ENCODE measurements at regions not wholly inside any gene's neighbourhood (a gene's known extent, or its start where the extent isn't known, plus 50 kb on each side); places are given as distances from the start of the nearest gene placed in this dataset.
A peak's percentile ranks its signal among the peaks of the same experiment; 100 is the strongest.
"Not testable (repeated sequence)": the region's sequence is repeated elsewhere in the genome, so short reads cannot be mapped to it uniquely, and the experiment has no call there.

DNA sequence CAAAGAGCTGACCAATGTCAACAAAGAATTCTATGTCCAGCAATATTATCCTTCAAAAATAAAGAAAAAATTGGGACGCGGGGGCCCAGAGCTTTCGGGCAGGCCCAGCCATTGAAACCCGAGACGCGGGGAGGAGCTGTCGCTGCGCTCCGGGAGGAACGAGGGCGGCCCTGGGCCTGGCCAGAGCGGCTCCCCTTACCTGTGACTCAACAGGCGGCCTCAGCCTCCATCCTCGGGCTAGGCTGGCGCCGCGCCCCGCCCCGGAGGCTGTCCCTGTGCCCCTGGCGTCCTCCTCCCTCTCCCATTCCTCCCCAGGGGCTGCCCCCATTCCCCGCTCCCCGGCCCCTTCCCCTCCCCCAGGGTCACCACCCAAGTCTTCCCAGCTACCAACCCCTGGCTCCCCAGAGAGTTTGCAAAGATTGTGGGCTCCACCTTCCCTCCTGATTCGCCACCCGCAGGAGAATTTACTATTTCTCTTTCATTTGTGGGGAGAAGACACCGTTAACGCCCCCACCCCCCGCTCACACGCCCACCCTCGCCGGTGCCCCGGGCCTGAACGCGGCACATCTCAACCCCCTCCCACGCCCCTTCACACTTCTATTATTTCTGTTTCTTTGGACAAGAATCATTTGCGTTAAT lies 127.9 kb downstream of the ARRDC4 start:
- not testable (repeated sequence) for DNase-seq

DNA sequence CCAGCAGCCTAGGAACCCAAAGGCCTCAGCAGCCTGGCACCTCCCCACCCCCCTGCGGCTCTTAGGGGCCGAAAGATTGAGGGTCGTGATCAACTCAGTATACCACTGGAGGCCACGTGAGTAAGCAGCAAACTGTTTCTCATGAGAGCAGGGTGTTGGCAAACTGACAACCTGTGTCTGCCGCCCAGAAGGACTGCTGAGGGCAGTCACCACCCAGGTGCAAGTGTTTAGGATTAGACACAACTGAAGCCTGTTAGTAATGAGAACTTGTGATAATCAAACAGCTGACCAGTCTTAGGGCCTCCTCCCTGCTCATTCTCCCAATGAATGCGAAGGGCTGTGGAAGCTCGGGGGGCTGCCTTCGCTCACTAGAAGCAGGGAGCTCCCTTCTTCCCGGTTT lies 128.8 kb downstream of the ARRDC4 start:
- not testable (repeated sequence) for DNase-seq

DNA sequence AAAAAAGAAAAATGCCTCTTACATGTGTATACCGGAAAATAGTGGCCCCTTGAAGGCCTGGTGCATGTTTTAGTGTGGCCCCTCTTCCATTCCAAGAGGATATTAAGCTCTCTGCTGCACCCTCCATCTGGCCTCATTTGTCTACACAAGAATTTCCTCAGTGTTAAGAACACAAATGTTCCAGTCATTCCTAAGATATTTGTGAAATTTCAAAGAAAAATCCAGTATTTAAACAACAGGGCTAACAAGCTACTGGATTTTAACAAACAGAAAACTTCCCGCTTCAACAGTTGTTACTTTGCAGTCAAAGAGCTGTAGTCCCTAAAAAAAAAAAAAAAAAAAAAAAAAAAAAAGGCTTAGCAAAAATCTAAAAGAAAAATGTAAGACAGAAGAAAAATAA lies 137.5 kb downstream of the ARRDC4 start:
- not testable (repeated sequence) for DNase-seq

- not testable (repeated sequence) for DNase-seq
Observed at GRCh38 chr15:98100606-98101005, 140.1 kb downstream of the ARRDC4 start.

- DNase-seq: no peak
Observed at GRCh38 chr15:98103570-98103969, 143.1 kb downstream of the ARRDC4 start.

GRCh38 chr15:98104386-98105151 lies 144.1 kb downstream of the ARRDC4 start:
- not testable (repeated sequence) for DNase-seq

DNA sequence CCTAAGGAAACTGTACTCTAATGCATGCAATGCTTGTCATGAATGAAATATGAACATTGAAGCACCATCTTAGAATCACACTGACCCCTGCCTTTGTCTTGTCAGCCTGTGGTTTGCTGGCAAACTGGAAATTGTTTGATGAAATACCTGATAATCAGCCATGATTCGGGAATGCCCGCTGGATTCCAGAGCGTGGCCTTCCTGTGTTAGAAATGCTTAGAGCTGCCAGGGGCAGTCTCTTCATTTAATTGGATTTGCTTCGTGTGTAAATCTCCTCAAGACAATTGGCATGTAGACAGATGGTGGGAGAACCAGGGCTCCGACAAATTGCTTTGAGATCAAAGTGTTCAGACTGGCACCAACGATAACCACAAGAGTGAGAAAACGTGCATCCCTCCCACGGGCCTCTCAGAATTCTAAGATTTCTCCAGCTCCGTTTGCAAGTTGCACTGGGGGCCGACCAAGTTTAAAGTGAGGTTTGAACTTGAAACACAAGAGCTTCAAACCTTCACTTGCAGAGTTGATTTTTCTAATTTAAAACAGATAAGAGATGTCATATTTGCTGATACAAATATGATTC lies 146.2 kb downstream of the ARRDC4 start:
- DNase-seq: peak; percentile 56

GRCh38 chr15:98111806-98112205 lies 151.3 kb downstream of the ARRDC4 start:
- DNase-seq: no peak

DNA sequence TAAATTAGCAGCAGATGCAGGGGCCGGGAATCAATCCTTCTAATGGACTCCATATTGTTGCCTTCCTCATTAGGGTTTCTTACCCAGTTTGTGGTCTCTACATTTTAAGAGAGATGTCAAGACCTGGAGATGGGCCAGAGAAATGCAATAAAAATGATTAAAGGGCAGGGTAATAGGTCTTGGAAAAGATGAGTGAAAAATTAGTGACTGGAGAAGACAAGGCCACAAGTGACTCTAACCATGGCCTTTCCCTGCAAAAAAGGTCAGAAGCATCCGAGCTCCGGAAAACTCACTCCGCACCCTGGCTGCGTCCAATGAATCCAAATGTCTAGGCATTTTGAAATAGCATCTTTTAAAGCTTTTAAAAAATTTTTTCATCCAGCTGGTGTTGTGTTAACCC lies 152.8 kb downstream of the ARRDC4 start:
- DNase-seq: no peak

DNA sequence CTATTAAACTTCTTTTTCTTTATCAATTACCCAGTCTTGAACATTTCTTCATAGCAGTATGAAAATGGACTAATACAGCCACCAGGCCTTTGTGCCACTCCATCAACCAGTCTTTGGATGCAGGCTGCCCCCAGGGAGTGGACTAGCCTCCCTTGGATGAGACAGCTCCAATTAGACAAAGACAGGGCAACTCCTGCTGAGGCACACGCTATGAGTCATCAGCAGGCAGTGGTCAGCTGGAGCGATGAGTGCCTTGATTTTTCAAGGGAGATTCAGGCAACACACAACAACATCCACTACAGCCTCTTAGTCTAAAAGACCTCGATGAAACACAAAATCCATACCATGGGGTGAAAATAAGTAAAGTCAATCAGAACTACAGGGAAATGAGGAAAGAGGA lies 160.1 kb downstream of the ARRDC4 start:
- no peak for DNase-seq

GRCh38 chr15:98121536-98121935 lies 161.0 kb downstream of the ARRDC4 start:
- no peak for DNase-seq

DNA sequence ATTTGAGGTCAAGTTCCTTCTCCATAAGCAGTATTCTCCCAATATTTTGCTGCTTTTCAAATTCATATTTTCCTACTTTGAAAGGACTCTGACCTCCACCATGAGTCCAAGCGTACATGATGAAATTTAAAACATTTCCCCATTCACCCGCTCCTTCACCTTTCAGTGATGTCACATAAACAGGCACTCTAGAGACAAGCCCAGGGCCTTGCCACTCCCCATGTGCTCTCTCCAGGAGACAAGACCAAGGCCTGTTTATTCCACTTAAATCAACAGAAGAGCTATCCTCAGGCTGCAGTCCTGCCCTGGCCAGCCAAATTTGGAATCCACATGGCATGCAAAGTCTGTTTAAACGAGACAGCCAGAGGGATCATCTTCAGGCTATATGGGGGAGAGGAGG lies 161.5 kb downstream of the ARRDC4 start:
- no peak for DNase-seq

DNA sequence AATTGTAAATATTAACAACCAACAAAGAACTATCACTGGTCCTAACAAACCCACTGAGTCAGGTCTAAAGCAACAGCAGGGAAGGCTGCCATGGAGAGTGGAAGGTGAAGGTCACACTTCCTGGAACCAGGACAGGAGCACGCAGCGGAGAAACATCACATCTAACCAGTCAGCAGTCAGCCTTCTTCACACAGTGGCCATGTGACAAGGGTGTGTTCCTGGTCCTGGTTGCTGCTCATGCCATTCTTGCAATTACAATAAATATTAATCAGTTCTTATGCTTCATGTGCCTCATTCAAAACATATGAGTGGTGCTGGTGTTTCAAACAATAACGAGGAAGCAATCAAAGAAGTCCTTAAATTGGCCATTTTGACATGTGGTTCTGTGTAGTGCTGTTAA lies 162.8 kb downstream of the ARRDC4 start:
- DNase-seq: no peak

GRCh38 chr15:98123834-98124233 lies 163.3 kb downstream of the ARRDC4 start:
- DNase-seq: no peak

GRCh38 chr15:98124581-98124980 lies 164.1 kb downstream of the ARRDC4 start:
- DNase-seq: no peak

DNA sequence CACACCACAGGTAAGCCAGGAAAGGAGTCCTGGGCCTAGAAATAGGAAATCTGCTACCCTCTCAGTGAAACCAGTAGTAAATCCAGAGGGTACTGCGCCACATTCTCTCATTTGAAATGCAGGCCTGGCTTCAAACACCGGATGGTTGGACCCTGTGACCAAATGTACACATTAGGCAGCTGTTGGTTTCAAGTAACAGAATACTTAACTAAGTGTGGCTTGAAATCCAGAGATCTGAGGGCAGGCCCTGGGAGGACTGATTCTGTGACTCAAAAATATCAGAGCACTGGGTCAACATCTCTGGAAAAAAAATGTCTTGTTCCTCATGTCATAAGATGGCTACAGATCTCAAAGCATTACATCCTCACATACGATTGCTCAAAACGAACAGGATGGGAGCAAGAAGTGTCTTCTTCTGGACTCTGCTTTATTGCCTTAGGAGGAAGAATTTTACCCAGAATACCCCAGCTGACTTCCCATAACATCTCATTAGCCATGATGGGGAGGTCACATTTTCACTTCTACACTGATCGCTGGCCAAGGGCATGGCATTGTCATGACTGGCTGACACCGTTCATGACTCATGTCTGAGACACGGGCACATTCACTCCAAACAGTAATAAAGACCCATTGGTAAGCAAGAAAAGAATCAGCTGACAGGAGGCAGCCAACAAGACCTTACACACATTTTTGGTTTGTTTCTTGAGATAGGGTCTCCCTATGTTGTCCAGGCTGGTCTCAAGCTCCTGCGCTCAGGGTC lies 166.0 kb downstream of the ARRDC4 start:
- DNase-seq: no peak

GRCh38 chr15:98127586-98127985 lies 167.1 kb downstream of the ARRDC4 start:
- no peak for DNase-seq

DNA sequence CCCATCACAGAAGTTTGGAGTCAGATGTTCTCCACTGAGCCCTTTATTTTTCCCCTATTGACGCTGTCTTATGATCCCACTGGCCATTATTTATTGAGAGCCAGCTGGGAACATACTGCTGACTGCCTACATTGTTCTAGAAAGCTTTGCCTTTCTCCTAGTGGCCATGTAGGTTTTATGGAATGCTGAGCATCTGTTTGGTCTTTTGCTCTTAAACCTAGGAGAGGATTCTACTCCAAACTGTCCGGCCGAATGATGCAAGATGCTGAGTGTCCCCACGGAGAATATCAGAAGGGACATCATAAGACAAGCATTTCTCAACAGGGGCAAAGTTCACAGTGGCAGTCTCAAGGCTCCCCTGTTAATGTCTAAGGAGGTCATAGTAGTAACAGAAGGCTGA lies 171.4 kb downstream of the ARRDC4 start:
- no peak for DNase-seq

- no peak for DNase-seq
Observed at GRCh38 chr15:98134905-98135304, 174.4 kb downstream of the ARRDC4 start.

GRCh38 chr15:98138910-98139309 lies 178.4 kb downstream of the ARRDC4 start:
- DNase-seq: no peak

DNA sequence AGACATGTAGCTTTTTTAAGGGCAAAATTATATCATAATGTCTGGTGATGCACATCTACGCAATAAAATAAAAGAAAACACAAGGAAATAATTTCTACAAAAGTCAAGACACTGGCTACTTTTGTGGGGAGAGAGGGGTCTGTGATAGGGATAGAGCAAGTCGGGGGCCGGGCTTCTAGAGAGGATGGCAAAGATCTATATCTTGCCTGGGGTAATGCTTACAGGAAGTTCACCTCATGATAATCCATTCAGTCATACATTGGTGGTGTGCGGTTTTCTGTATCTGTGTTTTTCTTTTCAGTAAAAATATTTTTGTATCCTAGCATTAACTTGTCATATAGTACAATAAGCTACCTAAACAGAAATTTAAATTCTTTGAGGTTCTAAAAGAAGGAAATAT lies 178.8 kb downstream of the ARRDC4 start:
- no peak for DNase-seq

DNA sequence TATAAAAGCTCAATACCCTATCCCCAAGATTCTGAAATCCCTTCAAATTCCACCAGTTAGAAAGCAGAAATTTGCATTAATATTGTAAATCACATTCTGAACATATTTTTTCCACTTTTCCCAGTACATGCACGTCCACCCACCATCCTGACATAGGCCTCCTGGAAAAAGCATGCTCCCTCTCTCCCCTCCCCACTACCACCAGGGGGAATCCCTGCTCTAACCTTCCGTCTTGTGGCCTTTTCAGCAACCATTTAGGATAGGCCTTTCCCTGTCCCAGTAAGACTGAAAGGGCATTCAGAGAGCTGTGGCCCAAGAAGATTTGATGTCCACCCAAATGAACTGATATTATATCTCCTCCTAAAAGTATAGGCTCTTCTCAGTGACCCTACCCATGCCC lies 182.1 kb downstream of the ARRDC4 start:
- DNase-seq: no peak

GRCh38 chr15:98143116-98143515 lies 182.6 kb downstream of the ARRDC4 start:
- DNase-seq: no peak

GRCh38 chr15:98144388-98144787 lies 183.9 kb downstream of the ARRDC4 start:
- no peak for DNase-seq
